HFFc6 (cell line): ENCODE measurements at regions not wholly inside any gene's neighbourhood (a gene's known extent, or its start where the extent isn't known, plus 50 kb on each side); places are given as distances from the start of the nearest gene placed in this dataset.

Experiments used
- DNase-seq: peaks from one replicate; pipeline ENCODE4 v3.0.0-alpha.2; 2018
- H3K27ac Mint-ChIP-seq: 2 replicates; pipeline ENCODE4 v1.8.0; 2020; ENCODE audit warnings: mild to moderate bottlenecking, mixed read lengths
- H3K27me3 Mint-ChIP-seq: 2 replicates; pipeline ENCODE4 v1.8.0; 2021; ENCODE audit warnings: mild to moderate bottlenecking, moderate library complexity, mixed read lengths; ENCODE audit not compliant: insufficient read depth
- H3K36me3 Mint-ChIP-seq: 2 replicates; pipeline ENCODE4 v1.8.0; 2021; ENCODE audit warnings: low read depth, mixed read lengths
- H3K4me1 Mint-ChIP-seq: 2 replicates; pipeline ENCODE4 v1.8.0; 2020; ENCODE audit warnings: low read depth, mixed read lengths
- H3K4me3 Mint-ChIP-seq: 2 replicates; pipeline ENCODE4 v1.8.0; 2020; ENCODE audit warnings: mild to moderate bottlenecking, moderate library complexity, mixed read lengths
- H3K9me3 Mint-ChIP-seq: 2 replicates; pipeline ENCODE4 v1.8.0; 2020; ENCODE audit warnings: mild to moderate bottlenecking, mixed read lengths
- TF ChIP-seq, protein P1 (sequence below): fragments of 200-600 bp; sonication (generic); IDR thresholded peaks from 2 replicates; pipeline ENCODE4 v1.5.0; 2021; ENCODE audit warnings: antibody characterized with exemption, mild to moderate bottlenecking

GRCh38 chr20:55784036-55784435, 221.3 kb downstream of the CBLN4 start:
- H3K36me3 Mint-ChIP-seq, result peaks cover 4% of the 10 kb centered on the region; the same call in 1 of the 2 replicates
- no peak overlapping the region for H3K27ac Mint-ChIP-seq
- H3K9me3 Mint-ChIP-seq, result peaks cover 50% of the 10 kb centered on the region
- TF ChIP-seq, protein P1, sequence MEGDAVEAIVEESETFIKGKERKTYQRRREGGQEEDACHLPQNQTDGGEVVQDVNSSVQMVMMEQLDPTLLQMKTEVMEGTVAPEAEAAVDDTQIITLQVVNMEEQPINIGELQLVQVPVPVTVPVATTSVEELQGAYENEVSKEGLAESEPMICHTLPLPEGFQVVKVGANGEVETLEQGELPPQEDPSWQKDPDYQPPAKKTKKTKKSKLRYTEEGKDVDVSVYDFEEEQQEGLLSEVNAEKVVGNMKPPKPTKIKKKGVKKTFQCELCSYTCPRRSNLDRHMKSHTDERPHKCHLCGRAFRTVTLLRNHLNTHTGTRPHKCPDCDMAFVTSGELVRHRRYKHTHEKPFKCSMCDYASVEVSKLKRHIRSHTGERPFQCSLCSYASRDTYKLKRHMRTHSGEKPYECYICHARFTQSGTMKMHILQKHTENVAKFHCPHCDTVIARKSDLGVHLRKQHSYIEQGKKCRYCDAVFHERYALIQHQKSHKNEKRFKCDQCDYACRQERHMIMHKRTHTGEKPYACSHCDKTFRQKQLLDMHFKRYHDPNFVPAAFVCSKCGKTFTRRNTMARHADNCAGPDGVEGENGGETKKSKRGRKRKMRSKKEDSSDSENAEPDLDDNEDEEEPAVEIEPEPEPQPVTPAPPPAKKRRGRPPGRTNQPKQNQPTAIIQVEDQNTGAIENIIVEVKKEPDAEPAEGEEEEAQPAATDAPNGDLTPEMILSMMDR, result no peak
- H3K4me1 Mint-ChIP-seq, result no peaks in the 10 kb centered on the region
- no peaks in the 10 kb centered on the region for H3K27me3 Mint-ChIP-seq
- no peak overlapping the region for H3K4me3 Mint-ChIP-seq
- DNase-seq, result no peak

- Mint-ChIP-seq H3K4me1 (no peaks in the 10 kb centered on the region), H3K36me3 (peaks cover 10% of the 10 kb centered on the region; the same call in 1 of the 2 replicates), H3K27me3 (no peaks in the 10 kb centered on the region), H3K27ac (no peak overlapping the region), H3K9me3 (peaks cover 52% of the 10 kb centered on the region), H3K4me3 (no peak overlapping the region)
- no peak for DNase-seq
- TF ChIP-seq, protein P1, result no peak
Measured at GRCh38 chr20:55783381-55783780, 221.9 kb downstream of the CBLN4 start.

DNA sequence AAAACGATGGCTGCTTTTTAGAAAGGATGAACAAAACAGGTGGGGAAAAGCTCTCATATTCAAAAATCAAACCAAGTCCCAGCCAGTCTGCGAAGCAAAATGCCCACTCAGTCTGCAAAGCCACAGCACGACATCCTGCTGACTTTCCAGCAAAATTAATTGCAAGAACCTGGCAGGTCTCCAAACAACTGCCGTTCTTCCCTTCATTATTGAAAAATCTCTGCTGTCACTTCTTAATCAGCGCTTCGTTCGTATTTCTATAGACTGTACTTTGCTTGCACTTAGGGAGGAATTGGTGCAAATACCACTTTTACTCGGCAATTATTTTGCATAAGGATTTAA, 222.4 kb downstream of the CBLN4 start:
- Mint-ChIP-seq H3K4me3 (no peak overlapping the region), H3K36me3 (peaks cover 12% of the 10 kb centered on the region; the same call in 1 of the 2 replicates), H3K27me3 (no peaks in the 10 kb centered on the region), H3K9me3 (peaks cover 54% of the 10 kb centered on the region), H3K27ac (no peak overlapping the region), H3K4me1 (no peaks in the 10 kb centered on the region)
- DNase-seq, result no peak
- TF ChIP-seq, protein P1, result no peak

GRCh38 chr20:55782224-55782911, 223.0 kb downstream of the CBLN4 start:
- no peak for DNase-seq
- H3K36me3 Mint-ChIP-seq, result peaks cover 12% of the 10 kb centered on the region; the same call in 1 of the 2 replicates
- TF ChIP-seq, protein P1, result no peak
- no peaks in the 10 kb centered on the region for H3K4me1 Mint-ChIP-seq
- H3K27ac Mint-ChIP-seq, result no peak overlapping the region
- H3K27me3 Mint-ChIP-seq, result no peaks in the 10 kb centered on the region
- no peak overlapping the region for H3K4me3 Mint-ChIP-seq
- peaks cover 52% of the 10 kb centered on the region for H3K9me3 Mint-ChIP-seq

DNA sequence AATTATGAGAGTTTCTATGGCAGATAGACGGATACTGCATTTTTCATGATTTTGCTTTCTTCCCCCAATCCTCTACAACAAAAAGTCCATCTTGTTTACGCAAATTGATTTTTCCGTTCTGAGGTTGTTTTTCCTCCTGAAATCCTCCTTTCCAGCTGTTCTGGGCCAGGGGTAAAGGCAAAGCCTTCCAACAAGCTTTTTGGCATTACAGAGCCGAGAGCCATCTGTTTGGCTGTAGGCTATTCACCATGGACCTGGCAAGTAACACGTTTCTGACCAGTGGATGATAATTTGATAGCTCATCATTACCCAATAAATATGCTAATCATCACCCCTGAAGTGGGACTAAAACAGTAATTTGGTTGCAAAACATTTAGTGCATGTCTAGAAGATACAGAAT, 226.5 kb downstream of the CBLN4 start:
- Mint-ChIP-seq H3K27ac (no peak overlapping the region), H3K36me3 (0 out of 2 replicates have a peak, but pooled peaks cover 8% of the 10 kb centered on the region), H3K4me1 (no peaks in the 10 kb centered on the region), H3K4me3 (no peak overlapping the region), H3K27me3 (no peaks in the 10 kb centered on the region), H3K9me3 (peaks cover 59% of the 10 kb centered on the region)
- DNase-seq, result no peak
- TF ChIP-seq, protein P1, result no peak
